ENCODE measurements at regions not wholly inside any gene's neighbourhood (a gene's known extent, or its start where the extent isn't known, plus 50 kb on each side); places are given as distances from the start of the nearest gene placed in this dataset.

- Histone ChIP-seq H3K27ac (ENCODE audit: low read depth, low read length) (no peak overlapping the region), H3K4me3 (ENCODE audit: low read depth, low read length) (no peak overlapping the region), H3K36me3 (ENCODE audit: control insufficient read depth, insufficient read depth, low read length) (no peaks in the 10 kb centered on the region), H3K27me3 (ENCODE audit: control insufficient read depth, insufficient read depth, low read length) (no peaks in the 10 kb centered on the region), H3K4me1 (ENCODE audit: control insufficient read depth, insufficient read depth, low read length) (peaks cover 3% of the 10 kb centered on the region), H3K9me3 (ENCODE audit: control insufficient read depth, insufficient read depth, low read length) (no peaks in the 10 kb centered on the region)
- DNase-seq (ENCODE audit: low read depth in 4 of 6, low spot score in 6 of 6), result no peak
- no CpG with 5 or more reads among the region's 3 CpGs for WGBS (ENCODE audit: insufficient coverage)
Observed at GRCh38 chr1:4336507-4336906, 317.9 kb upstream of the AJAP1 start.

DNA sequence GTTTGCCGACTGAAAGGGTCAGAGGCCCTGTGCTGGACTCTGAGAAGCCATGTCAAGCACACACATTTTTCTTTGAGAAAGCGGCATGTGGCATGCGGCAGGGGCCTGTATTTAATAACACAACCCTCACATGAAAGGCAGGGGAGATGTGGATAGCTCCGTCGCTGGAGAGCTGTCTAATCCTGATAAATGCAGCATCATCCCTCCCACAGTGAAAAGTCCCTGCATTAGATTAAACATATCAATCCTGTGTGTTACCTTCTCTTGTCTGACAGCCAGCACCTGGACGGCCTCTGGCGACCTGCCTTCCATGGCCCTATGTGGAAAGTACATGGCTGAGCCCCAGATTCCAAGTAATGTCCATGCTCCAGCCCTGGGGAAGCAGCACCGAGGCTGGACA, 313.0 kb upstream of the AJAP1 start:
- peak in 1 of 6 donors; percentile 62 for DNase-seq (ENCODE audit: low read depth in 4 of 6, low spot score in 6 of 6)
- H3K27me3 ChIP-seq (ENCODE audit: control insufficient read depth, insufficient read depth, low read length), result no peaks in the 10 kb centered on the region
- H3K9me3 ChIP-seq (ENCODE audit: control insufficient read depth, insufficient read depth, low read length), result no peaks in the 10 kb centered on the region
- H3K4me1 ChIP-seq (ENCODE audit: control insufficient read depth, insufficient read depth, low read length), result peaks cover 2% of the 10 kb centered on the region
- 78% methylated on average over 5 of the region's 8 CpGs for WGBS (ENCODE audit: insufficient coverage)
- no peak overlapping the region for H3K27ac ChIP-seq (ENCODE audit: low read depth, low read length)
- H3K36me3 ChIP-seq (ENCODE audit: control insufficient read depth, insufficient read depth, low read length), result no peaks in the 10 kb centered on the region
- no peak overlapping the region for H3K4me3 ChIP-seq (ENCODE audit: low read depth, low read length)

GRCh38 chr1:4344065-4344732, 310.2 kb upstream of the AJAP1 start:
- WGBS (ENCODE audit: insufficient coverage), result 73% methylated on average over 13 of the region's 18 CpGs
- H3K27ac ChIP-seq (ENCODE audit: low read depth, low read length), result no peak overlapping the region

GRCh38 chr1:4345094-4345493, 309.3 kb upstream of the AJAP1 start:
- WGBS (ENCODE audit: insufficient coverage), result 63% methylated on average over 10 of the region's 14 CpGs
- H3K4me3 ChIP-seq (ENCODE audit: low read depth, low read length), result no peak overlapping the region
- H3K27ac ChIP-seq (ENCODE audit: low read depth, low read length), result no peak overlapping the region
- DNase-seq (ENCODE audit: low read depth in 4 of 6, low spot score in 6 of 6), result peak in 1 of 6 donors; percentile 49
- peaks cover 2% of the 10 kb centered on the region for H3K4me1 ChIP-seq (ENCODE audit: control insufficient read depth, insufficient read depth, low read length)
- H3K27me3 ChIP-seq (ENCODE audit: control insufficient read depth, insufficient read depth, low read length), result no peaks in the 10 kb centered on the region
- no peaks in the 10 kb centered on the region for H3K9me3 ChIP-seq (ENCODE audit: control insufficient read depth, insufficient read depth, low read length)
- H3K36me3 ChIP-seq (ENCODE audit: control insufficient read depth, insufficient read depth, low read length), result no peaks in the 10 kb centered on the region

More at GRCh38 chr1:4344065-4344732, 310.2 kb upstream of the AJAP1 start:
- Histone ChIP-seq H3K9me3 (ENCODE audit: control insufficient read depth, insufficient read depth, low read length) (no peaks in the 10 kb centered on the region), H3K27me3 (ENCODE audit: control insufficient read depth, insufficient read depth, low read length) (no peaks in the 10 kb centered on the region), H3K36me3 (ENCODE audit: control insufficient read depth, insufficient read depth, low read length) (no peaks in the 10 kb centered on the region), H3K4me1 (ENCODE audit: control insufficient read depth, insufficient read depth, low read length) (peaks cover 2% of the 10 kb centered on the region), H3K4me3 (ENCODE audit: low read depth, low read length) (no peak overlapping the region)
- no peak for DNase-seq (ENCODE audit: low read depth in 4 of 6, low spot score in 6 of 6)

DNA sequence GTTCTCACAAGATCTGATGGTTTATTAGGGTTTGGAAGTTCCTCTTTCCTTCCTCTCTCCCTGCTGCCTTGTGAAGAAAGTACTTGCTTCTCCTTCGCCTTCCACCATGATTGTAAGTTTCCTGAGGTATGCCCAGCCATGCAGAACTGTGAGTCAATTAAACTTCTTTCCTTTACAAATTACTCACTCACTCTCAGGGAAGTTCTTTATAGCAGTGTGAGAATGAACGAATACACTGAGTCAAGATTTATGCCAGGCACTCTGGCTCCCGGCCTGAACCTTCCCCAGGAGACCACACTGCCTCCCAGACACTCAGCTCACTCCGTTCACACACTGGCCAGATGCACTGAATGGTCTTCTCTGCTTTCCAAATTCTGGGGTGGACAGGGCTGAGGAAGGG, 308.3 kb upstream of the AJAP1 start:
- Histone ChIP-seq H3K27ac (ENCODE audit: low read depth, low read length) (no peak overlapping the region), H3K4me1 (ENCODE audit: control insufficient read depth, insufficient read depth, low read length) (peaks cover 2% of the 10 kb centered on the region), H3K9me3 (ENCODE audit: control insufficient read depth, insufficient read depth, low read length) (no peaks in the 10 kb centered on the region), H3K27me3 (ENCODE audit: control insufficient read depth, insufficient read depth, low read length) (no peaks in the 10 kb centered on the region), H3K36me3 (ENCODE audit: control insufficient read depth, insufficient read depth, low read length) (no peaks in the 10 kb centered on the region), H3K4me3 (ENCODE audit: low read depth, low read length) (no peak overlapping the region)
- WGBS (ENCODE audit: insufficient coverage), result 35% methylated on average over 3 of the region's 4 CpGs
- peak in 2 of 6 donors; percentile 20 to 28 for DNase-seq (ENCODE audit: low read depth in 4 of 6, low spot score in 6 of 6)

DNA sequence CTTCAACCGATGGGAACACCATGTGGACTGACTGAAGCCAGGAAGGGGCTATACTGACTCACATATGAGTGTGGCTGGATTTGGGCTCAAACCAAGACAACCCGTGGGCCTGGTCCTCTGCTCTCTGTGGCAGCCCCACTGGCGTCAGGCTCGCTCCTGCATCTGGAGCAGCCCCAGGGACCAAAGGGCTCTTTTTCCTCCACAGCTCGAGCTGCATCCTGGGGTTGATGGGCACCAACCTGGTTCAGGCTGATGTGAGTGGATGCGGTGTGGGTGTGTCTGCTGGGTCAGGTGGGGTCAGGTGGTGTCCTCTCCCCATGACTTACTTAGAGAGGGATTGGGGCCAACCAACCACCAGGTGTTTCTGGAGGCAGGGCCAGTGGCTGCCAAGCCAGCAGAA, 303.0 kb upstream of the AJAP1 start:
- DNase-seq (ENCODE audit: low read depth in 4 of 6, low spot score in 6 of 6), result no peak
- WGBS (ENCODE audit: insufficient coverage), result 95% methylated on average over 4 of the region's 6 CpGs
- H3K9me3 ChIP-seq (ENCODE audit: control insufficient read depth, insufficient read depth, low read length), result no peaks in the 10 kb centered on the region
- H3K27me3 ChIP-seq (ENCODE audit: control insufficient read depth, insufficient read depth, low read length), result no peaks in the 10 kb centered on the region
- H3K36me3 ChIP-seq (ENCODE audit: control insufficient read depth, insufficient read depth, low read length), result no peaks in the 10 kb centered on the region
- no peak overlapping the region for H3K4me3 ChIP-seq (ENCODE audit: low read depth, low read length)
- H3K4me1 ChIP-seq (ENCODE audit: control insufficient read depth, insufficient read depth, low read length), result no peaks in the 10 kb centered on the region
- no peak overlapping the region for H3K27ac ChIP-seq (ENCODE audit: low read depth, low read length)

DNA sequence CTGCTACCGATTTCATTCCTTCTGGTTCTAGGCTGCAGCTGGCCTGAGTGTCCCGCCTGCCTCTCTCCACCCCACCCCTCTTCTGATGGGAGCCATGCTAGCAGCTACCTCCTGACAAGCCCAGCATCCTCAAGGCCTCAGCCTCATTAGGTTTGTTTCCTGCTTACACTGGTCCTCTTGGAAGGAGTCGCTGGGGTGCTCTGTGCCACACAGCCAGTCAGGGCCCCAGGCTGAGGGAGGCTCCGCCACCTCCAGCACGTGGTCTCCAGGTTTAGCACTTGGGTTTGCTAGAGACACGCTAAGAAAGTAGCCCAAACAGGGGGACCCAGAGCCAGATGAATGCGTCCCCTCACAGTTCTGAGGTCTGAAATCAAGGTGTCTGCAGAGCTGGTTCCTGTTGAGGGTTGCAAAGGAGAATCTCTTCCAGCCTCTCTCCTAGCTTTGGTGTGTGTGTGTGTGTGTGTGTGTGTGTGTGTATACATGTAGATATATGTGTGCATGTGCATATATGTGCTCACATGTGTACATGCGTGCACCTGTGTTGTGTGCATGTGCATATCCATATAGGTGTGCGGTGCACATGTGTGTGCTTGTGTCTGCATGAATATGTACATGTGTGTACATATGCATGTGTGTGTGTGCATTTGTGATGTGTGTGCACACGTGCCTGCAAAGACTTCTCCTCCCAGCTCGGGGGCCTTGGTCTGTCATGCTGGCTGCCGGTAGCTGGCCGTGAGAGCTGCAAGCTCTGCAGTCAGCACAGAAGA, 301.1 kb upstream of the AJAP1 start:
- H3K27me3 ChIP-seq (ENCODE audit: control insufficient read depth, insufficient read depth, low read length), result peaks cover 2% of the 10 kb centered on the region
- no peak overlapping the region for H3K4me3 ChIP-seq (ENCODE audit: low read depth, low read length)
- no peaks in the 10 kb centered on the region for H3K9me3 ChIP-seq (ENCODE audit: control insufficient read depth, insufficient read depth, low read length)
- no peak overlapping the region for H3K27ac ChIP-seq (ENCODE audit: low read depth, low read length)
- H3K4me1 ChIP-seq (ENCODE audit: control insufficient read depth, insufficient read depth, low read length), result no peaks in the 10 kb centered on the region
- 83% methylated on average over 13 of the region's 13 CpGs for WGBS (ENCODE audit: insufficient coverage)
- no peaks in the 10 kb centered on the region for H3K36me3 ChIP-seq (ENCODE audit: control insufficient read depth, insufficient read depth, low read length)
- DNase-seq (ENCODE audit: low read depth in 4 of 6, low spot score in 6 of 6), result no peak

- Histone ChIP-seq H3K4me1 (ENCODE audit: control insufficient read depth, insufficient read depth, low read length) (no peaks in the 10 kb centered on the region), H3K36me3 (ENCODE audit: control insufficient read depth, insufficient read depth, low read length) (no peaks in the 10 kb centered on the region), H3K9me3 (ENCODE audit: control insufficient read depth, insufficient read depth, low read length) (no peaks in the 10 kb centered on the region), H3K27ac (ENCODE audit: low read depth, low read length) (no peak overlapping the region), H3K4me3 (ENCODE audit: low read depth, low read length) (no peak overlapping the region), H3K27me3 (ENCODE audit: control insufficient read depth, insufficient read depth, low read length) (peaks cover 2% of the 10 kb centered on the region)
- DNase-seq (ENCODE audit: low read depth in 4 of 6, low spot score in 6 of 6), result no peak
- WGBS (ENCODE audit: insufficient coverage), result 65% methylated on average over 3 of the region's 6 CpGs
Observed at GRCh38 chr1:4355839-4356238, 298.6 kb upstream of the AJAP1 start.

GRCh38 chr1:4362314-4363044, 291.9 kb upstream of the AJAP1 start:
- DNase-seq (ENCODE audit: low read depth in 4 of 6, low spot score in 6 of 6), result no peak
- 88% methylated on average over 10 of the region's 22 CpGs for WGBS (ENCODE audit: insufficient coverage)
- H3K4me1 ChIP-seq (ENCODE audit: control insufficient read depth, insufficient read depth, low read length), result no peaks in the 10 kb centered on the region
- no peak overlapping the region for H3K27ac ChIP-seq (ENCODE audit: low read depth, low read length)
- no peaks in the 10 kb centered on the region for H3K36me3 ChIP-seq (ENCODE audit: control insufficient read depth, insufficient read depth, low read length)
- H3K9me3 ChIP-seq (ENCODE audit: control insufficient read depth, insufficient read depth, low read length), result no peaks in the 10 kb centered on the region
- no peak overlapping the region for H3K4me3 ChIP-seq (ENCODE audit: low read depth, low read length)
- no peaks in the 10 kb centered on the region for H3K27me3 ChIP-seq (ENCODE audit: control insufficient read depth, insufficient read depth, low read length)

Data from spinal cord (tissue), 9 donors.